Fibroblast of lung (primary cell): ENCODE measurements at regions not wholly inside any gene's neighbourhood (a gene's known extent, or its start where the extent isn't known, plus 50 kb on each side); places are given as distances from the start of the nearest gene placed in this dataset.

Experiments
- DNase-seq, 2 donors: peaks; one replicate each; pipeline versions ENCODE4 v3.0.0 to v3.0.0-alpha.2; 2010; ENCODE audit warnings: low read depth in 2 of 2
- H2AFZ ChIP-seq: 2 replicates; pipeline ENCODE4 v1.5.1; 2012; ENCODE audit warnings: low read length, control low read depth, inconsistent platforms
- H3K27ac ChIP-seq: 2 replicates; pipeline ENCODE4 v1.5.1; 2011; ENCODE audit warnings: low read length, control low read depth; ENCODE audit not compliant: insufficient read depth
- H3K27me3 ChIP-seq: 2 replicates; pipeline ENCODE4 v1.5.1; 2011; ENCODE audit warnings: mild to moderate bottlenecking, low read length; ENCODE audit not compliant: control insufficient read depth, insufficient read depth
- H3K36me3 ChIP-seq: 2 replicates; pipeline ENCODE4 v1.5.1; 2011; ENCODE audit warnings: low read length; ENCODE audit not compliant: control insufficient read depth, insufficient read depth
- H3K4me1 ChIP-seq: 2 replicates; pipeline ENCODE4 v1.5.1; 2011; ENCODE audit warnings: low read length; ENCODE audit not compliant: control insufficient read depth, insufficient read depth; ENCODE audit errors: extremely low read depth
- H3K4me2 ChIP-seq: 2 replicates; pipeline ENCODE4 v1.5.1; 2011; ENCODE audit warnings: low read length, control low read depth; ENCODE audit not compliant: insufficient read depth; ENCODE audit errors: extremely low read depth
- H3K4me3 ChIP-seq, 4 experiments: fragments of 200-600 bp in 1 of 4; sonication (generic) in 1 of 4; replicated peaks in 1 of 4; 2 replicates each; pipeline ENCODE4 v1.5.1; 2011 to 2016; ENCODE audit warnings: low read length in 4 of 4, low read depth in 3 of 4, mild to moderate bottlenecking in 3 of 4, control low read depth in 2 of 4, inconsistent platforms in 1 of 4, mixed read lengths in 1 of 4; ENCODE audit not compliant: insufficient read depth in 1 of 4; ENCODE audit errors: control extremely low read depth in 1 of 4
- H3K79me2 ChIP-seq: 2 replicates; pipeline ENCODE4 v1.5.1; 2012; ENCODE audit warnings: mild to moderate bottlenecking, low read length, inconsistent platforms; ENCODE audit not compliant: control insufficient read depth, insufficient read depth
- H3K9ac ChIP-seq: 2 replicates; pipeline ENCODE4 v1.5.1; 2011; ENCODE audit warnings: mild to moderate bottlenecking, low read length, control low read depth; ENCODE audit not compliant: insufficient read depth
- H3K9me3 ChIP-seq: 2 replicates; pipeline ENCODE4 v1.5.1; 2012; ENCODE audit warnings: low read depth, low read length; ENCODE audit not compliant: control insufficient read depth, insufficient read depth
- H4K20me1 ChIP-seq: 2 replicates; pipeline ENCODE4 v1.5.1; 2011; ENCODE audit warnings: low read length; ENCODE audit not compliant: control insufficient read depth, insufficient read depth; ENCODE audit errors: extremely low read depth
- EZH2 ChIP-seq: IDR thresholded peaks from 2 replicates; pipeline ENCODE4 v1.5.1; 2012; ENCODE audit warnings: low read length, control low read depth, mild to moderate bottlenecking; ENCODE audit errors: missing control alignments
- TF ChIP-seq, protein P1 (sequence below), 2 donors: IDR thresholded peaks in 1 of 2; conservative IDR thresholded peaks in 1 of 2; 1 replicate in 1 of 2; 2 replicates in 1 of 2; pipeline ENCODE4 v1.5.1; 2011 to 2012; ENCODE audit warnings: low read length in 2 of 2, control low read depth in 1 of 2, inconsistent platforms in 1 of 2, low read depth in 1 of 2, mild to moderate bottlenecking in 1 of 2

- no peak overlapping the region for H3K4me2 ChIP-seq
- no peaks in the 10 kb centered on the region for H3K79me2 ChIP-seq
- H3K36me3 ChIP-seq: no peaks in the 10 kb centered on the region
- H3K9me3 ChIP-seq: no peaks in the 10 kb centered on the region
- H3K4me3 ChIP-seq: no peak overlapping the region
- H3K27me3 ChIP-seq: no peaks in the 10 kb centered on the region
- H3K27ac ChIP-seq: no peak overlapping the region
- no peaks in the 10 kb centered on the region for H4K20me1 ChIP-seq
- H2AFZ ChIP-seq: no peak overlapping the region
- H3K4me1 ChIP-seq: peaks cover 2% of the 10 kb centered on the region
- peak in 1 of 2 donors; percentile 32 for DNase-seq
- H3K9ac ChIP-seq: no peak overlapping the region
- TF ChIP-seq, protein P1, sequence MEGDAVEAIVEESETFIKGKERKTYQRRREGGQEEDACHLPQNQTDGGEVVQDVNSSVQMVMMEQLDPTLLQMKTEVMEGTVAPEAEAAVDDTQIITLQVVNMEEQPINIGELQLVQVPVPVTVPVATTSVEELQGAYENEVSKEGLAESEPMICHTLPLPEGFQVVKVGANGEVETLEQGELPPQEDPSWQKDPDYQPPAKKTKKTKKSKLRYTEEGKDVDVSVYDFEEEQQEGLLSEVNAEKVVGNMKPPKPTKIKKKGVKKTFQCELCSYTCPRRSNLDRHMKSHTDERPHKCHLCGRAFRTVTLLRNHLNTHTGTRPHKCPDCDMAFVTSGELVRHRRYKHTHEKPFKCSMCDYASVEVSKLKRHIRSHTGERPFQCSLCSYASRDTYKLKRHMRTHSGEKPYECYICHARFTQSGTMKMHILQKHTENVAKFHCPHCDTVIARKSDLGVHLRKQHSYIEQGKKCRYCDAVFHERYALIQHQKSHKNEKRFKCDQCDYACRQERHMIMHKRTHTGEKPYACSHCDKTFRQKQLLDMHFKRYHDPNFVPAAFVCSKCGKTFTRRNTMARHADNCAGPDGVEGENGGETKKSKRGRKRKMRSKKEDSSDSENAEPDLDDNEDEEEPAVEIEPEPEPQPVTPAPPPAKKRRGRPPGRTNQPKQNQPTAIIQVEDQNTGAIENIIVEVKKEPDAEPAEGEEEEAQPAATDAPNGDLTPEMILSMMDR (conservative IDR thresholded peaks at IDR 0.05 in 1 of 2, IDR thresholded peaks at IDR 0.05 in 1 of 2; ENCODE audit: low read depth in 1 of 2, low read length in 2 of 2): no peak
- TF ChIP-seq EZH2: no peak
Measured at GRCh38 chr1:58888833-58889232, 105.0 kb upstream of the JUN start.

DNA sequence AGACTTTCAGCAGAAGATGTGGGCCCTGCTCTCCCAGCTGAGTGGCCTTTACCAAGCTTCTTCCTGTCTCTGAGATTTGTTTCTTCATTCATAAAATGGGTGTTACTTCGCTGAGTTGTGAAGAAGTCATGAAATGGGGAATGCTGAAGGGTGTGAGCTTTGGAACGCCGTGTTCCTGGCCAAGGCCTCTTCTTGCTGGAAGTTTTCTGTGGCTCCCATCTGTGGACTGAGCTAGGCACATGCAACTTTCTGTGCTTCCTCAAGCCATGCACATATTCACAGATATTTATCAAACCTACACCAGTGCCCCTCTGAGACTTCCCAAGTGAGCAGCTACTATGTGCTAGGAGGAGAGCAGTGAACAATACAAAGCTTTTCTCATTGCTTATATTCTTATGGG, 106.3 kb upstream of the JUN start:
- no peak overlapping the region for H2AFZ ChIP-seq

GRCh38 chr1:58890609-58891008, 106.8 kb upstream of the JUN start:
- no peaks in the 10 kb centered on the region for H3K79me2 ChIP-seq
- H3K4me1 ChIP-seq: peaks cover 2% of the 10 kb centered on the region
- H2AFZ ChIP-seq: no peak overlapping the region
- H3K36me3 ChIP-seq: no peaks in the 10 kb centered on the region
- no peak overlapping the region for H3K4me3 ChIP-seq
- TF ChIP-seq, protein P1 (conservative IDR thresholded peaks at IDR 0.05 in 1 of 2, IDR thresholded peaks at IDR 0.05 in 1 of 2; ENCODE audit: low read depth in 1 of 2, low read length in 2 of 2): no peak
- TF ChIP-seq EZH2: no peak
- no peak for DNase-seq
- no peak overlapping the region for H3K4me2 ChIP-seq
- no peaks in the 10 kb centered on the region for H4K20me1 ChIP-seq
- no peaks in the 10 kb centered on the region for H3K9me3 ChIP-seq
- no peak overlapping the region for H3K27ac ChIP-seq
- no peaks in the 10 kb centered on the region for H3K27me3 ChIP-seq
- no peak overlapping the region for H3K9ac ChIP-seq

More for the DNA sequence above, 106.3 kb upstream of the JUN start:
- H3K4me3 ChIP-seq: no peak overlapping the region
- no peaks in the 10 kb centered on the region for H3K9me3 ChIP-seq
- H3K4me2 ChIP-seq: no peak overlapping the region
- H3K27ac ChIP-seq: no peak overlapping the region
- H4K20me1 ChIP-seq: no peaks in the 10 kb centered on the region
- no peaks in the 10 kb centered on the region for H3K36me3 ChIP-seq
- DNase-seq: no peak
- H3K79me2 ChIP-seq: no peaks in the 10 kb centered on the region
- H3K4me1 ChIP-seq: peaks cover 2% of the 10 kb centered on the region
- no peaks in the 10 kb centered on the region for H3K27me3 ChIP-seq
- H3K9ac ChIP-seq: no peak overlapping the region
- TF ChIP-seq, protein P1 (conservative IDR thresholded peaks at IDR 0.05 in 1 of 2, IDR thresholded peaks at IDR 0.05 in 1 of 2; ENCODE audit: low read depth in 1 of 2, low read length in 2 of 2): no peak
- TF ChIP-seq EZH2: no peak
